ENCODE measurements at regions not wholly inside any gene's neighbourhood (a gene's known extent, or its start where the extent isn't known, plus 50 kb on each side); places are given as distances from the start of the nearest gene placed in this dataset.

DNA sequence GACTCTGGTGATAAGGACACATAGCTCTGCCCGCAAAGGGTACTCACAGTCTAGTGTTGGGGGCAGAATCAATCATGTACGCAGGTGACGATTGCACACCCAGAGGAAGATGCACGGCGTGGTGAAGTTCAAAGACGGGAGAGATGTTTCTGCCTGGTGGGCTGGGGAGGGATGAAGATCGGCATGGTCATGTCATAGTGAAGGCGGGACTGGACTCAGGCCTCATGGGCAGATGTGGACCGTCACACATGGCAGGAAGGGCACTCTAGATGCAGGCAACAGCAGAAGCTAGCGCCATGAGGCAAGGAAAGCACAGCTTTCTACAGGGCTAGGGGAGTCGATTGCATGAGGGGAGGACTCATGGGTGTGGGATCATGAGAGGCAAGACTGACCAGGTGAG is 240.6 kb downstream of the OPA1 start:
- Histone ChIP-seq H3K27me3 (ENCODE audit: control insufficient read depth in 5 of 5, insufficient read depth in 4 of 5, low read length in 5 of 5) (no peaks in the 10 kb centered on the region), H3K4me1 (ENCODE audit: control insufficient read depth in 5 of 5, insufficient read depth in 5 of 5, low read length in 5 of 5) (peaks cover 0 to 12% (median 4%) of the 10 kb centered on the region in 5 donors), H3K9me3 (ENCODE audit: control insufficient read depth in 5 of 5, low read length in 5 of 5) (no peaks in the 10 kb centered on the region), H3K9ac (ENCODE audit: low read length in 5 of 5) (no peak overlapping the region), H3K4me3 (ENCODE audit: low read depth in 1 of 5, low read length in 5 of 5) (no peak overlapping the region), H3K36me3 (ENCODE audit: control insufficient read depth in 5 of 5, insufficient read depth in 5 of 5, low read length in 5 of 5) (no peaks in the 10 kb centered on the region), H3K27ac (ENCODE audit: low read depth, low read length) (no peak overlapping the region)

DNA sequence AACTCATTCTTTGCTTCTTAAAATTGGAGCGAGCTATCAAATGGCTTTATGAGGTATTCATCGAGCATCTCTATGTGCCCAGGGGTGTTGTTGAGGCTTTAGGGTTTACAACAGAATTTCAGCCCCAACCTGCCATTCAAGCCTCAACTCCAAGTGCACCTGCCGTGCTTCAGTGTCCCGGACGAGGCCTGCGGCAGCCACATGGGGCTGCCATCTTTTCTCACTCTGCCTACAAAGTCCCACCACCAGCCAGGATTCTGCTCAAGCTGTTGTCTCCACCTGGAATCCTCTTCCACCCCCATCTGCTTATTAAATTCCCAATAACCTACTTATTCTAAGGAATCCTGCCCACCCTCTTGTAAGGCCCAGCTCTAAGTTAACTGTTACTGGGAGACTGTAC is 242.4 kb downstream of the OPA1 start:
- H3K4me3 ChIP-seq (ENCODE audit: low read depth in 1 of 5, low read length in 5 of 5), result no peak overlapping the region
- no peaks in the 10 kb centered on the region for H3K9me3 ChIP-seq (ENCODE audit: control insufficient read depth in 5 of 5, low read length in 5 of 5)
- peaks cover 0 to 12% (median 4%) of the 10 kb centered on the region in 5 donors for H3K4me1 ChIP-seq (ENCODE audit: control insufficient read depth in 5 of 5, insufficient read depth in 5 of 5, low read length in 5 of 5)
- H3K27ac ChIP-seq (ENCODE audit: low read depth, low read length), result no peak overlapping the region
- H3K27me3 ChIP-seq (ENCODE audit: control insufficient read depth in 5 of 5, insufficient read depth in 4 of 5, low read length in 5 of 5), result no peaks in the 10 kb centered on the region
- no peaks in the 10 kb centered on the region for H3K36me3 ChIP-seq (ENCODE audit: control insufficient read depth in 5 of 5, insufficient read depth in 5 of 5, low read length in 5 of 5)
- no peak overlapping the region for H3K9ac ChIP-seq (ENCODE audit: low read length in 5 of 5)

- no peak overlapping the region for H3K9ac ChIP-seq (ENCODE audit: low read length in 5 of 5)
- H3K4me1 ChIP-seq (ENCODE audit: control insufficient read depth in 5 of 5, insufficient read depth in 5 of 5, low read length in 5 of 5), result peaks cover 0 to 12% (median 8%) of the 10 kb centered on the region in 5 donors
- H3K9me3 ChIP-seq (ENCODE audit: control insufficient read depth in 5 of 5, low read length in 5 of 5), result no peaks in the 10 kb centered on the region
- no peaks in the 10 kb centered on the region for H3K27me3 ChIP-seq (ENCODE audit: control insufficient read depth in 5 of 5, insufficient read depth in 4 of 5, low read length in 5 of 5)
- no peak overlapping the region for H3K27ac ChIP-seq (ENCODE audit: low read depth, low read length)
- H3K36me3 ChIP-seq (ENCODE audit: control insufficient read depth in 5 of 5, insufficient read depth in 5 of 5, low read length in 5 of 5), result no peaks in the 10 kb centered on the region
- H3K4me3 ChIP-seq (ENCODE audit: low read depth in 1 of 5, low read length in 5 of 5), result no peak overlapping the region
Measured at GRCh38 chr3:193836511-193836910, 243.5 kb downstream of the OPA1 start.

DNA sequence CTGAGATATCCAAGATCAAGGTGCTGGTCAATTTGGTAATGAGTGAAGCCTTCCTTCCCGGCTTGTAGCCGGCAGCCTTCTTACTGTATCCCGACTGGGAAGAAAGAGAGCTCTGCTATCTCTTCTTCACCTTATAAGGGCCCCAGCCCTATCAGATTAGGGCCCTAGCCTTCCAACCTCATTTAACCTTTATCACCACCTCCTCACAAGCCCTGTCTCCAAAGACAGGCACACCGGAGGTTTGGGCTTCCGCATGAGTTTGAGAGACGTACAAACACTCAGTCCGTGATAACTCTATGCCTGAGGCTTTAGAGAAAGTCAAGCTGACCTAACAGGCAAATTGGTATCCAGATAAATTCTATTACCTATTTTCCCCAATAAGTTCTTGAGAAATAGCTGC is 243.9 kb downstream of the OPA1 start:
- Histone ChIP-seq H3K9me3 (ENCODE audit: control insufficient read depth in 5 of 5, low read length in 5 of 5) (no peaks in the 10 kb centered on the region), H3K9ac (ENCODE audit: low read length in 5 of 5) (no peak overlapping the region), H3K4me3 (ENCODE audit: low read depth in 1 of 5, low read length in 5 of 5) (no peak overlapping the region), H3K27me3 (ENCODE audit: control insufficient read depth in 5 of 5, insufficient read depth in 4 of 5, low read length in 5 of 5) (no peaks in the 10 kb centered on the region), H3K36me3 (ENCODE audit: control insufficient read depth in 5 of 5, insufficient read depth in 5 of 5, low read length in 5 of 5) (no peaks in the 10 kb centered on the region), H3K4me1 (ENCODE audit: control insufficient read depth in 5 of 5, insufficient read depth in 5 of 5, low read length in 5 of 5) (peaks cover 0 to 12% (median 8%) of the 10 kb centered on the region in 5 donors), H3K27ac (ENCODE audit: low read depth, low read length) (no peak overlapping the region)

DNA sequence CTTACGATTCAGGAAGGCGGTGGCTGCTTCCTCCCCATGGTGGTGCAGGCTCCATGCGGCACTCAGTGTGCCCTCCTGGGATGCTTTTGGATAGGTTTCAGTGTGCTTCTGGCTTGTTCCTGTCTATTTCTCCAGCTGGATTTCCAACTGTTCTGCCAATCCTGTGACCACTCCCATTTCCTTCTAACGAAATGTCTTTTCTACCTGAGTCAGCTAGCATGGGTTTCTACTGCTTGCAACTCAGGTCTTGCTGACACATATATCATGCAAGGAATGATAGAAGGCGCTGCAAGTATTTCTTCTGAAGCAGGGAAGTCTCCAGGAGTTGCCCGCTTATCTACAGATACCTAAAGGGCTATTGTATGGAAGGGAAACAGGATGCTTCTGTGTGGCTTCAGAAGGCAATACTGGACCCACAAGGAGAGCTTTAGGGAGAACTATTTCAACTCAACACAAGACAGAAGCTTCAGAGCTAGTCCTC is 244.4 kb downstream of the OPA1 start:
- Histone ChIP-seq H3K4me3 (ENCODE audit: low read depth in 1 of 5, low read length in 5 of 5) (no peak overlapping the region), H3K4me1 (ENCODE audit: control insufficient read depth in 5 of 5, insufficient read depth in 5 of 5, low read length in 5 of 5) (peaks cover 0 to 12% (median 8%) of the 10 kb centered on the region in 5 donors), H3K27ac (ENCODE audit: low read depth, low read length) (no peak overlapping the region), H3K9me3 (ENCODE audit: control insufficient read depth in 5 of 5, low read length in 5 of 5) (no peaks in the 10 kb centered on the region), H3K27me3 (ENCODE audit: control insufficient read depth in 5 of 5, insufficient read depth in 4 of 5, low read length in 5 of 5) (no peaks in the 10 kb centered on the region), H3K9ac (ENCODE audit: low read length in 5 of 5) (no peak overlapping the region), H3K36me3 (ENCODE audit: control insufficient read depth in 5 of 5, insufficient read depth in 5 of 5, low read length in 5 of 5) (no peaks in the 10 kb centered on the region)

DNA sequence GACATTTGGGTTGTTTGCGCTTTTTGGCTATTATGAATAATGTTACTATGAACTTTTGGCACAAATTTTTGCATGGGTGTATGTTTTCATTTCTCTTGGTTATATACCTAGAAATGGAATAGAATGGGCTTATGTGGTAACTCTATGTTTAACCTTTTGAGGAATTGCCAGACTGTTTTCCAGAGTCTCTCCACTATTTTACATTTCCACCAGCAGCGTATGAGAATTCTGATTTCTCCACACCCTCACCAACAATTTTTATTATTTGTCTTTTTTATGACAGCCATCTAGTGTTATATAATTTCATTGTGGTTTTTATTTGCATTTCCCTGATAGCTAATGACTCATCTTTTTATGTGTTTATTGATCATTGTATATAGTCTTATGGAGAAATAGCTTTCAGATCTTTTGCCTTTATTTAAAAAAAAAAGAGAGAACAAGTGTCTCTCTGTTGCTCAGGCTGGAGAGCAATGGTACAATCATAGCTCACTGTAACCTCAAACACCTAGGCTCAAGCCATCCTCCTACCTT is 247.2 kb downstream of the OPA1 start:
- H3K27ac ChIP-seq (ENCODE audit: low read depth, low read length), result no peak overlapping the region
- H3K4me1 ChIP-seq (ENCODE audit: control insufficient read depth in 5 of 5, insufficient read depth in 5 of 5, low read length in 5 of 5), result peaks cover 0 to 11% (median 8%) of the 10 kb centered on the region in 5 donors
- no peaks in the 10 kb centered on the region for H3K36me3 ChIP-seq (ENCODE audit: control insufficient read depth in 5 of 5, insufficient read depth in 5 of 5, low read length in 5 of 5)

GRCh38 chr3:193841581-193841980 is 248.6 kb downstream of the OPA1 start:
- Histone ChIP-seq H3K9ac (ENCODE audit: low read length in 5 of 5) (no peak overlapping the region), H3K4me1 (ENCODE audit: control insufficient read depth in 5 of 5, insufficient read depth in 5 of 5, low read length in 5 of 5) (peaks cover 0 to 11% (median 8%) of the 10 kb centered on the region in 5 donors), H3K27me3 (ENCODE audit: control insufficient read depth in 5 of 5, insufficient read depth in 4 of 5, low read length in 5 of 5) (no peaks in the 10 kb centered on the region), H3K4me3 (ENCODE audit: low read depth in 1 of 5, low read length in 5 of 5) (no peak overlapping the region), H3K9me3 (ENCODE audit: control insufficient read depth in 5 of 5, low read length in 5 of 5) (no peaks in the 10 kb centered on the region), H3K36me3 (ENCODE audit: control insufficient read depth in 5 of 5, insufficient read depth in 5 of 5, low read length in 5 of 5) (no peaks in the 10 kb centered on the region), H3K27ac (ENCODE audit: low read depth, low read length) (no peak overlapping the region)

More for the DNA sequence above, 247.2 kb downstream of the OPA1 start:
- Histone ChIP-seq H3K27me3 (ENCODE audit: control insufficient read depth in 5 of 5, insufficient read depth in 4 of 5, low read length in 5 of 5) (no peaks in the 10 kb centered on the region), H3K9me3 (ENCODE audit: control insufficient read depth in 5 of 5, low read length in 5 of 5) (no peaks in the 10 kb centered on the region), H3K4me3 (ENCODE audit: low read depth in 1 of 5, low read length in 5 of 5) (no peak overlapping the region), H3K9ac (ENCODE audit: low read length in 5 of 5) (no peak overlapping the region)

GRCh38 chr3:193842029-193842798 is 249.2 kb downstream of the OPA1 start:
- H3K4me3 ChIP-seq (ENCODE audit: low read depth in 1 of 5, low read length in 5 of 5), result peak overlapping the region in 2 of 5 donors; percentile 18 to 37
- H3K36me3 ChIP-seq (ENCODE audit: control insufficient read depth in 5 of 5, insufficient read depth in 5 of 5, low read length in 5 of 5), result no peaks in the 10 kb centered on the region
- no peak overlapping the region for H3K27ac ChIP-seq (ENCODE audit: low read depth, low read length)
- H3K27me3 ChIP-seq (ENCODE audit: control insufficient read depth in 5 of 5, insufficient read depth in 4 of 5, low read length in 5 of 5), result no peaks in the 10 kb centered on the region
- no peak overlapping the region for H3K9ac ChIP-seq (ENCODE audit: low read length in 5 of 5)
- peaks cover 0 to 9% (median 6%) of the 10 kb centered on the region in 5 donors for H3K4me1 ChIP-seq (ENCODE audit: control insufficient read depth in 5 of 5, insufficient read depth in 5 of 5, low read length in 5 of 5)
- H3K9me3 ChIP-seq (ENCODE audit: control insufficient read depth in 5 of 5, low read length in 5 of 5), result no peaks in the 10 kb centered on the region

- Histone ChIP-seq H3K4me3 (ENCODE audit: low read depth in 1 of 5, low read length in 5 of 5) (peak overlapping the region in 1 of 5 donors; percentile 37), H3K27me3 (ENCODE audit: control insufficient read depth in 5 of 5, insufficient read depth in 4 of 5, low read length in 5 of 5) (no peaks in the 10 kb centered on the region), H3K36me3 (ENCODE audit: control insufficient read depth in 5 of 5, insufficient read depth in 5 of 5, low read length in 5 of 5) (no peaks in the 10 kb centered on the region), H3K4me1 (ENCODE audit: control insufficient read depth in 5 of 5, insufficient read depth in 5 of 5, low read length in 5 of 5) (peaks cover 0 to 8% (median 5%) of the 10 kb centered on the region in 5 donors), H3K27ac (ENCODE audit: low read depth, low read length) (no peak overlapping the region), H3K9me3 (ENCODE audit: control insufficient read depth in 5 of 5, low read length in 5 of 5) (no peaks in the 10 kb centered on the region), H3K9ac (ENCODE audit: low read length in 5 of 5) (no peak overlapping the region)
Measured at GRCh38 chr3:193842832-193843473, 249.9 kb downstream of the OPA1 start.
